ENCODE measurements at regions not wholly inside any gene's neighbourhood (a gene's known extent, or its start where the extent isn't known, plus 50 kb on each side); places are given as distances from the start of the nearest gene placed in this dataset.

- intact Hi-C loops (cut with micrococcal nuclease) (no loop called here), dilution Hi-C loops (cut with MboI; ENCODE audit: extremely low pct_ligation_motif_present, low sequenced_read_pairs) (no loop called here)
- Histone ChIP-seq H3K9me1 (replicated peaks; ENCODE audit: control insufficient read depth, extremely low read depth, insufficient read depth, low read length) (no peaks in the 10 kb centered on the region), H3K4me1 (ENCODE audit: control insufficient read depth, extremely low read depth, insufficient read depth, low read length) (no peaks in the 10 kb centered on the region), H3K9ac (replicated peaks; ENCODE audit: extremely low read depth, insufficient read depth, low read length) (no peak overlapping the region), H3K4me2 (ENCODE audit: insufficient read depth, low read length) (no peak overlapping the region), H3K27me3 (ENCODE audit: control insufficient read depth in 2 of 2, insufficient read depth in 2 of 2, low read length in 2 of 2) (no peaks in the 10 kb centered on the region), H3K4me3 (replicated peaks in 1 of 3; ENCODE audit: insufficient read depth in 1 of 3, low read depth in 1 of 3, low read length in 3 of 3) (no peak overlapping the region), H3K79me2 (ENCODE audit: control insufficient read depth, insufficient read depth, low read length) (no peaks in the 10 kb centered on the region), H4K20me1 (replicated peaks; ENCODE audit: control insufficient read depth, extremely low read depth, insufficient read depth, low read length) (no peaks in the 10 kb centered on the region), H3K27ac (ENCODE audit: insufficient read depth, low read depth, low read length) (no peak overlapping the region), H3K9me3 (replicated peaks; ENCODE audit: control insufficient read depth, insufficient read depth, low read length) (no peaks in the 10 kb centered on the region), H3K36me3 (ENCODE audit: control insufficient read depth in 2 of 2, extremely low read depth in 1 of 2, insufficient read depth in 2 of 2, low read length in 2 of 2) (no peaks in the 10 kb centered on the region), H2AFZ (ENCODE audit: low read depth, low read length) (no peak overlapping the region)
- no peak for DNase-seq (ENCODE audit: low read depth, low spot score)
- no TSS peak for BruUV-seq (replicated peaks)
- TF ChIP-seq POLR2A (IDR thresholded peaks at IDR 0.05; ENCODE audit: low read depth, low read length) = no peak
- TF ChIP-seq, protein P1, sequence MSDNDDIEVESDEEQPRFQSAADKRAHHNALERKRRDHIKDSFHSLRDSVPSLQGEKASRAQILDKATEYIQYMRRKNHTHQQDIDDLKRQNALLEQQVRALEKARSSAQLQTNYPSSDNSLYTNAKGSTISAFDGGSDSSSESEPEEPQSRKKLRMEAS (IDR thresholded peaks at IDR 0.05; ENCODE audit: insufficient read depth, insufficient read length) = no peak
- TF ChIP-seq POLR2AphosphoS5 (IDR thresholded peaks at IDR 0.05; ENCODE audit: insufficient read depth, low read depth, low read length) = no peak
- CTCF ChIA-PET = interaction anchor here (0.6 kb wide), 1 partner anchor 22 kb away, joined by 3 read pairs; no protein-coding TSS in a partner anchor
- POLR2A ChIA-PET = no interaction called here
- no peak for FAIRE-seq
These were observed 212.4 kb upstream of the LRFN2 start for GRCh38 chr6:40799296-40800140.

- H3K79me2 ChIP-seq (ENCODE audit: control insufficient read depth, insufficient read depth, low read length) = no peaks in the 10 kb centered on the region
- CTCF ChIA-PET = no interaction called here
- FAIRE-seq = no peak
- no peak overlapping the region for H3K4me3 ChIP-seq (replicated peaks in 1 of 3; ENCODE audit: insufficient read depth in 1 of 3, low read depth in 1 of 3, low read length in 3 of 3)
- dilution Hi-C loops (cut with MboI; ENCODE audit: extremely low pct_ligation_motif_present, low sequenced_read_pairs) = no loop called here
- H3K27ac ChIP-seq (ENCODE audit: insufficient read depth, low read depth, low read length) = no peak overlapping the region
- intact Hi-C loops (cut with micrococcal nuclease) = no loop called here
- H3K4me1 ChIP-seq (ENCODE audit: control insufficient read depth, extremely low read depth, insufficient read depth, low read length) = no peaks in the 10 kb centered on the region
- H3K36me3 ChIP-seq (ENCODE audit: control insufficient read depth in 2 of 2, extremely low read depth in 1 of 2, insufficient read depth in 2 of 2, low read length in 2 of 2) = no peaks in the 10 kb centered on the region
- H3K9me1 ChIP-seq (replicated peaks; ENCODE audit: control insufficient read depth, extremely low read depth, insufficient read depth, low read length) = no peaks in the 10 kb centered on the region
- H3K4me2 ChIP-seq (ENCODE audit: insufficient read depth, low read length) = no peak overlapping the region
- no peaks in the 10 kb centered on the region for H3K27me3 ChIP-seq (ENCODE audit: control insufficient read depth in 2 of 2, insufficient read depth in 2 of 2, low read length in 2 of 2)
- no peaks in the 10 kb centered on the region for H3K9me3 ChIP-seq (replicated peaks; ENCODE audit: control insufficient read depth, insufficient read depth, low read length)
- no peak overlapping the region for H2AFZ ChIP-seq (ENCODE audit: low read depth, low read length)
- no peaks in the 10 kb centered on the region for H4K20me1 ChIP-seq (replicated peaks; ENCODE audit: control insufficient read depth, extremely low read depth, insufficient read depth, low read length)
- BruUV-seq (replicated peaks) = no TSS peak
- no peak overlapping the region for H3K9ac ChIP-seq (replicated peaks; ENCODE audit: extremely low read depth, insufficient read depth, low read length)
- no peak for TF ChIP-seq MYC (IDR thresholded peaks at IDR 0.05; ENCODE audit: low read depth, low read length)
- no peak for TF ChIP-seq FOS (IDR thresholded peaks at IDR 0.05; ENCODE audit: borderline replicate concordance, insufficient read depth, low read length)
- TF ChIP-seq EZH2 (IDR thresholded peaks at IDR 0.05; ENCODE audit: borderline replicate concordance, low read depth, low read length, severe bottlenecking) = no peak
- no peak for TF ChIP-seq POLR2A (IDR thresholded peaks at IDR 0.05; ENCODE audit: low read depth, low read length)
- TF ChIP-seq, protein P1 (IDR thresholded peaks at IDR 0.05; ENCODE audit: insufficient read depth, insufficient read length) = no peak
- no peak for TF ChIP-seq POLR2AphosphoS5 (IDR thresholded peaks at IDR 0.05; ENCODE audit: insufficient read depth, low read depth, low read length)
- no peak for TF ChIP-seq JUN (IDR thresholded peaks at IDR 0.05; ENCODE audit: borderline replicate concordance, insufficient read depth, insufficient read length, low read depth)
- TF ChIP-seq, protein P2, sequence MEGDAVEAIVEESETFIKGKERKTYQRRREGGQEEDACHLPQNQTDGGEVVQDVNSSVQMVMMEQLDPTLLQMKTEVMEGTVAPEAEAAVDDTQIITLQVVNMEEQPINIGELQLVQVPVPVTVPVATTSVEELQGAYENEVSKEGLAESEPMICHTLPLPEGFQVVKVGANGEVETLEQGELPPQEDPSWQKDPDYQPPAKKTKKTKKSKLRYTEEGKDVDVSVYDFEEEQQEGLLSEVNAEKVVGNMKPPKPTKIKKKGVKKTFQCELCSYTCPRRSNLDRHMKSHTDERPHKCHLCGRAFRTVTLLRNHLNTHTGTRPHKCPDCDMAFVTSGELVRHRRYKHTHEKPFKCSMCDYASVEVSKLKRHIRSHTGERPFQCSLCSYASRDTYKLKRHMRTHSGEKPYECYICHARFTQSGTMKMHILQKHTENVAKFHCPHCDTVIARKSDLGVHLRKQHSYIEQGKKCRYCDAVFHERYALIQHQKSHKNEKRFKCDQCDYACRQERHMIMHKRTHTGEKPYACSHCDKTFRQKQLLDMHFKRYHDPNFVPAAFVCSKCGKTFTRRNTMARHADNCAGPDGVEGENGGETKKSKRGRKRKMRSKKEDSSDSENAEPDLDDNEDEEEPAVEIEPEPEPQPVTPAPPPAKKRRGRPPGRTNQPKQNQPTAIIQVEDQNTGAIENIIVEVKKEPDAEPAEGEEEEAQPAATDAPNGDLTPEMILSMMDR (IDR thresholded peaks at IDR 0.05; ENCODE audit: extremely low read depth in 1 of 2, insufficient read depth in 1 of 2, low read depth in 1 of 2, low read length in 2 of 2) = no peak
- TF ChIP-seq GATA2 (IDR thresholded peaks at IDR 0.05; ENCODE audit: insufficient read depth, insufficient read length, low read depth, low read length) = no peak
- POLR2A ChIA-PET = no interaction called here
- DNase-seq (ENCODE audit: low read depth, low spot score) = no peak
These were observed 211.1 kb upstream of the LRFN2 start for GRCh38 chr6:40798069-40798770.
